ENCODE measurements at regions not wholly inside any gene's neighbourhood (a gene's known extent, or its start where the extent isn't known, plus 50 kb on each side); places are given as distances from the start of the nearest gene placed in this dataset.

DNA sequence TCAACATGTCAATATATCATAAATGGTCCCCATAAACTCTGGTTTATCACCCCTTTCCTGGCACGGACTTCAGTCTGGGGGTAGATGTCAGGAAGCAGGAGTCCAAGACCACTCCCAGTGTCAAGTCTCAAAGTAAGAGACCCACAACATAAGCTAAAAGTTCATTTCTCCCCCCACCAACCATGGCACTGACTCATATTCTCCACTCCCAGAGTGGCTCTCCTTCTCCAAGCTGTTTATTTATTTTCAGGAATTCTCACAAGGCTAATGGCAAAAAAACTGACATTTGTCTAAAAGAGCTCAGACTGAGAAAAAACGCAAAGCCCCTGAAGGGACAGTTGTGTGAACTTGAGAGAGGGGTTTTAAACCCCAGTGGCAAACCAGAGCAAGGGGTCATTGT, 217.0 kb downstream of the RAB28 start:
- DNase-seq (ENCODE audit: low spot score) (no peak), ATAC-seq (no peak)
- H3K4me3 Mint-ChIP-seq = no peak overlapping the region
- TF ChIP-seq CBFB (CRISPR knock-in tag; IDR thresholded peaks at IDR 0.05; ENCODE audit: low read depth) (no peak), TEAD1 (CRISPR knock-in tag; IDR thresholded peaks at IDR 0.05) (no peak), ZNF416 (CRISPR knock-in tag; IDR thresholded peaks at IDR 0.05) (no peak), GTF2I (CRISPR knock-in tag; conservative IDR thresholded peaks at IDR 0.05) (no peak), ZNF423 (CRISPR knock-in tag; IDR thresholded peaks at IDR 0.05) (no peak), FOXK1 (CRISPR knock-in tag; IDR thresholded peaks at IDR 0.05) (no peak), FOXJ3 (CRISPR knock-in tag; IDR thresholded peaks at IDR 0.05; ENCODE audit: borderline replicate concordance) (no peak), KAT7 (CRISPR knock-in tag; IDR thresholded peaks at IDR 0.05; ENCODE audit: borderline replicate concordance) (no peak), TEAD4 (CRISPR knock-in tag; IDR thresholded peaks at IDR 0.05) (no peak), ELF4 (CRISPR knock-in tag; IDR thresholded peaks at IDR 0.05; ENCODE audit: low read depth) (no peak), SOX15 (CRISPR knock-in tag; IDR thresholded peaks at IDR 0.05) (no peak)
- TF ChIP-seq, protein P1, sequence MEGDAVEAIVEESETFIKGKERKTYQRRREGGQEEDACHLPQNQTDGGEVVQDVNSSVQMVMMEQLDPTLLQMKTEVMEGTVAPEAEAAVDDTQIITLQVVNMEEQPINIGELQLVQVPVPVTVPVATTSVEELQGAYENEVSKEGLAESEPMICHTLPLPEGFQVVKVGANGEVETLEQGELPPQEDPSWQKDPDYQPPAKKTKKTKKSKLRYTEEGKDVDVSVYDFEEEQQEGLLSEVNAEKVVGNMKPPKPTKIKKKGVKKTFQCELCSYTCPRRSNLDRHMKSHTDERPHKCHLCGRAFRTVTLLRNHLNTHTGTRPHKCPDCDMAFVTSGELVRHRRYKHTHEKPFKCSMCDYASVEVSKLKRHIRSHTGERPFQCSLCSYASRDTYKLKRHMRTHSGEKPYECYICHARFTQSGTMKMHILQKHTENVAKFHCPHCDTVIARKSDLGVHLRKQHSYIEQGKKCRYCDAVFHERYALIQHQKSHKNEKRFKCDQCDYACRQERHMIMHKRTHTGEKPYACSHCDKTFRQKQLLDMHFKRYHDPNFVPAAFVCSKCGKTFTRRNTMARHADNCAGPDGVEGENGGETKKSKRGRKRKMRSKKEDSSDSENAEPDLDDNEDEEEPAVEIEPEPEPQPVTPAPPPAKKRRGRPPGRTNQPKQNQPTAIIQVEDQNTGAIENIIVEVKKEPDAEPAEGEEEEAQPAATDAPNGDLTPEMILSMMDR (IDR thresholded peaks at IDR 0.05) = no peak
- TF ChIP-seq, protein P2, sequence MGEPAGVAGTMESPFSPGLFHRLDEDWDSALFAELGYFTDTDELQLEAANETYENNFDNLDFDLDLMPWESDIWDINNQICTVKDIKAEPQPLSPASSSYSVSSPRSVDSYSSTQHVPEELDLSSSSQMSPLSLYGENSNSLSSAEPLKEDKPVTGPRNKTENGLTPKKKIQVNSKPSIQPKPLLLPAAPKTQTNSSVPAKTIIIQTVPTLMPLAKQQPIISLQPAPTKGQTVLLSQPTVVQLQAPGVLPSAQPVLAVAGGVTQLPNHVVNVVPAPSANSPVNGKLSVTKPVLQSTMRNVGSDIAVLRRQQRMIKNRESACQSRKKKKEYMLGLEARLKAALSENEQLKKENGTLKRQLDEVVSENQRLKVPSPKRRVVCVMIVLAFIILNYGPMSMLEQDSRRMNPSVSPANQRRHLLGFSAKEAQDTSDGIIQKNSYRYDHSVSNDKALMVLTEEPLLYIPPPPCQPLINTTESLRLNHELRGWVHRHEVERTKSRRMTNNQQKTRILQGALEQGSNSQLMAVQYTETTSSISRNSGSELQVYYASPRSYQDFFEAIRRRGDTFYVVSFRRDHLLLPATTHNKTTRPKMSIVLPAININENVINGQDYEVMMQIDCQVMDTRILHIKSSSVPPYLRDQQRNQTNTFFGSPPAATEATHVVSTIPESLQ (CRISPR knock-in tag; IDR thresholded peaks at IDR 0.05) = no peak
- H3K36me3 Mint-ChIP-seq = peaks cover 6% of the 10 kb centered on the region; the same call in 1 of the 2 replicates
- peaks cover 5% of the 10 kb centered on the region; the same call in 1 of the 2 replicates for H3K9me3 Mint-ChIP-seq
- H3K4me1 Mint-ChIP-seq = peaks cover 30% of the 10 kb centered on the region
- no peak overlapping the region for H3K27ac Mint-ChIP-seq
- H3K27me3 Mint-ChIP-seq (ENCODE audit: low read depth) = no peaks in the 10 kb centered on the region
- CTCF ChIA-PET = interaction anchor here (1.4 to 1.6 kb wide), 2 partner anchors 18 to 164 kb away, joined by 5 to 7 read pairs; no protein-coding TSS in a partner anchor
- POLR2A ChIA-PET = no interaction called here

DNA sequence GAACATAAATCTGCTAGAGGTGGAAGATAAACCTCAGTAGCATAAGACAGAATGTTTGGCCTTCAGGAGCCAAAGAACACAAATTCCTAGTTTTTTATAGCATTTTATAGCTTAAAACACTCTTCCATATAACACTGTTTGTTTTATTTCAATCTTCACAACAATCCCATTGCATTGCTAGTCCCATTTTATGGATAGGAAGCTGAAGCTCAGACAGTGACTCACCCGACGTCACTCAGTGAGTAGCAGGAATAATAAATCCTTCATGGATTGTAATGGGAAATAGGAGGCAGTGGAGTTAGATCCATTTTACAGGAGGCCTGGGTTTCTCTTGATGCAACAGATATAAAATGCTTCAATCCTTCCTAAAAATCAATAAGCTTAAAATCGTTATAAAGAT, 217.5 kb downstream of the RAB28 start:
- Mint-ChIP-seq H3K36me3 (peaks cover 2% of the 10 kb centered on the region; the same call in 1 of the 2 replicates), H3K27me3 (ENCODE audit: low read depth) (no peaks in the 10 kb centered on the region), H3K27ac (no peak overlapping the region), H3K4me3 (no peak overlapping the region), H3K4me1 (peaks cover 34% of the 10 kb centered on the region), H3K9me3 (peaks cover 5% of the 10 kb centered on the region; the same call in 1 of the 2 replicates)
- TF ChIP-seq ETV6 (CRISPR knock-in tag; IDR thresholded peaks at IDR 0.05) (no peak), NFE2L1 (CRISPR knock-in tag; IDR thresholded peaks at IDR 0.05) (no peak), KAT7 (CRISPR knock-in tag; IDR thresholded peaks at IDR 0.05; ENCODE audit: borderline replicate concordance) (no peak), MYBL2 (CRISPR knock-in tag; IDR thresholded peaks at IDR 0.05) (no peak), GTF2I (CRISPR knock-in tag; conservative IDR thresholded peaks at IDR 0.05) (no peak), ZNF138 (CRISPR knock-in tag; conservative IDR thresholded peaks at IDR 0.05) (no peak)
- TF ChIP-seq, protein P3, sequence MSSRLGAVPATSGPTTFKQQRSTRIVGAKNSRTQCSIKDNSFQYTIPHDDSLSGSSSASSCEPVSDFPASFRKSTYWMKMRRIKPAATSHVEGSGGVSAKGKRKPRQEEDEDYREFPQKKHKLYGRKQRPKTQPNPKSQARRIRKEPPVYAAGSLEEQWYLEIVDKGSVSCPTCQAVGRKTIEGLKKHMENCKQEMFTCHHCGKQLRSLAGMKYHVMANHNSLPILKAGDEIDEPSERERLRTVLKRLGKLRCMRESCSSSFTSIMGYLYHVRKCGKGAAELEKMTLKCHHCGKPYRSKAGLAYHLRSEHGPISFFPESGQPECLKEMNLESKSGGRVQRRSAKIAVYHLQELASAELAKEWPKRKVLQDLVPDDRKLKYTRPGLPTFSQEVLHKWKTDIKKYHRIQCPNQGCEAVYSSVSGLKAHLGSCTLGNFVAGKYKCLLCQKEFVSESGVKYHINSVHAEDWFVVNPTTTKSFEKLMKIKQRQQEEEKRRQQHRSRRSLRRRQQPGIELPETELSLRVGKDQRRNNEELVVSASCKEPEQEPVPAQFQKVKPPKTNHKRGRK (CRISPR knock-in tag; IDR thresholded peaks at IDR 0.05; ENCODE audit: borderline replicate concordance) = no peak
- TF ChIP-seq, protein P2 (CRISPR knock-in tag; IDR thresholded peaks at IDR 0.05) = no peak
- TF ChIP-seq, protein P4, sequence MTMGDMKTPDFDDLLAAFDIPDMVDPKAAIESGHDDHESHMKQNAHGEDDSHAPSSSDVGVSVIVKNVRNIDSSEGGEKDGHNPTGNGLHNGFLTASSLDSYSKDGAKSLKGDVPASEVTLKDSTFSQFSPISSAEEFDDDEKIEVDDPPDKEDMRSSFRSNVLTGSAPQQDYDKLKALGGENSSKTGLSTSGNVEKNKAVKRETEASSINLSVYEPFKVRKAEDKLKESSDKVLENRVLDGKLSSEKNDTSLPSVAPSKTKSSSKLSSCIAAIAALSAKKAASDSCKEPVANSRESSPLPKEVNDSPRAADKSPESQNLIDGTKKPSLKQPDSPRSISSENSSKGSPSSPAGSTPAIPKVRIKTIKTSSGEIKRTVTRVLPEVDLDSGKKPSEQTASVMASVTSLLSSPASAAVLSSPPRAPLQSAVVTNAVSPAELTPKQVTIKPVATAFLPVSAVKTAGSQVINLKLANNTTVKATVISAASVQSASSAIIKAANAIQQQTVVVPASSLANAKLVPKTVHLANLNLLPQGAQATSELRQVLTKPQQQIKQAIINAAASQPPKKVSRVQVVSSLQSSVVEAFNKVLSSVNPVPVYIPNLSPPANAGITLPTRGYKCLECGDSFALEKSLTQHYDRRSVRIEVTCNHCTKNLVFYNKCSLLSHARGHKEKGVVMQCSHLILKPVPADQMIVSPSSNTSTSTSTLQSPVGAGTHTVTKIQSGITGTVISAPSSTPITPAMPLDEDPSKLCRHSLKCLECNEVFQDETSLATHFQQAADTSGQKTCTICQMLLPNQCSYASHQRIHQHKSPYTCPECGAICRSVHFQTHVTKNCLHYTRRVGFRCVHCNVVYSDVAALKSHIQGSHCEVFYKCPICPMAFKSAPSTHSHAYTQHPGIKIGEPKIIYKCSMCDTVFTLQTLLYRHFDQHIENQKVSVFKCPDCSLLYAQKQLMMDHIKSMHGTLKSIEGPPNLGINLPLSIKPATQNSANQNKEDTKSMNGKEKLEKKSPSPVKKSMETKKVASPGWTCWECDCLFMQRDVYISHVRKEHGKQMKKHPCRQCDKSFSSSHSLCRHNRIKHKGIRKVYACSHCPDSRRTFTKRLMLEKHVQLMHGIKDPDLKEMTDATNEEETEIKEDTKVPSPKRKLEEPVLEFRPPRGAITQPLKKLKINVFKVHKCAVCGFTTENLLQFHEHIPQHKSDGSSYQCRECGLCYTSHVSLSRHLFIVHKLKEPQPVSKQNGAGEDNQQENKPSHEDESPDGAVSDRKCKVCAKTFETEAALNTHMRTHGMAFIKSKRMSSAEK (CRISPR knock-in tag; IDR thresholded peaks at IDR 0.05; ENCODE audit: borderline replicate concordance) = no peak
- ChIA-PET CTCF (interaction anchor here (1.4 to 1.6 kb wide), 2 partner anchors 18 to 165 kb away, joined by 5 to 7 read pairs; no protein-coding TSS in a partner anchor), POLR2A (no interaction called here)
- no peak for DNase-seq (ENCODE audit: low spot score)
- ATAC-seq = no peak
